Muscle layer of colon (tissue), 2 donors: ENCODE measurements at regions not wholly inside any gene's neighbourhood (a gene's known extent, or its start where the extent isn't known, plus 50 kb on each side); places are given as distances from the start of the nearest gene placed in this dataset.
"Not testable (repeated sequence)": the region's sequence is repeated elsewhere in the genome, so short reads cannot be mapped to it uniquely, and the experiment has no call there.

Source experiments
- H3K27ac ChIP-seq: one replicate; pipeline ENCODE4 v1.7.0; 2013; ENCODE audit warnings: low read depth, mild to moderate bottlenecking, low read length, moderate library complexity
- H3K27me3 ChIP-seq, 2 donors: one replicate each; pipeline ENCODE4 v1.7.0; 2013; ENCODE audit warnings: low read length in 2 of 2, mild to moderate bottlenecking in 2 of 2; ENCODE audit not compliant: insufficient read depth in 2 of 2, control insufficient read depth in 1 of 2
- H3K36me3 ChIP-seq: one replicate; pipeline ENCODE4 v1.7.0; 2013; ENCODE audit warnings: mild to moderate bottlenecking, low read length; ENCODE audit not compliant: insufficient read depth
- H3K4me1 ChIP-seq: one replicate; pipeline ENCODE4 v1.7.0; 2013; ENCODE audit warnings: mild to moderate bottlenecking, low read length; ENCODE audit not compliant: insufficient read depth
- H3K4me3 ChIP-seq, 2 donors: one replicate each; pipeline ENCODE4 v1.7.0; 2013; ENCODE audit warnings: low read length in 2 of 2, low read depth in 1 of 2, mild to moderate bottlenecking in 1 of 2, moderate library complexity in 1 of 2
- H3K9ac ChIP-seq: one replicate; pipeline ENCODE4 v1.7.0; 2013; ENCODE audit warnings: low read length
- H3K9me3 ChIP-seq: one replicate; pipeline ENCODE4 v1.7.0; 2013; ENCODE audit warnings: mild to moderate bottlenecking, low read length
- donor health status: abdominal sarcoma.
- donor health status: Adenocarcinoma of cecum.

DNA sequence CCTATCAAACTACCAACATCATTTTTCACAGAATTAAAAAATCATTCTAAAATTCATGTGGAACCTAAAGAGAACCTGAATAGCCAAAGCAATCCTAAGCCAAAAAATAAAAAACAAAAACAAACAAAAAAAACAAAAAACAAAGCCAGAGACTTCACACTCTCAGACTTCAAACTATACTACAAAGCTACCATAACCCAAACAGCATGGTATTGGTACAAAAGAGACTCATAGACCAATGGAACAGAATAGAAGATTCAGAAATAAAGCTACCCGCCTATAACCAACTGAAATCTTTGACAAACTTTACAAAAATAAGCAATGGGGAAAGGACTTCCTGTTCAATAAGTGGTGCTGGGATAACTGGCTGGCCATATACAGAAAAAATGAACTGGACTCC lies 152.3 kb upstream of the SMIM31 start:
- Histone ChIP-seq H3K4me3 (no peak overlapping the region), H3K27me3 (no peaks in the 10 kb centered on the region), H3K9ac (no peak overlapping the region), H3K27ac (no peak overlapping the region), H3K36me3 (no peaks in the 10 kb centered on the region), H3K9me3 (no peaks in the 10 kb centered on the region), H3K4me1 (no peaks in the 10 kb centered on the region)

DNA sequence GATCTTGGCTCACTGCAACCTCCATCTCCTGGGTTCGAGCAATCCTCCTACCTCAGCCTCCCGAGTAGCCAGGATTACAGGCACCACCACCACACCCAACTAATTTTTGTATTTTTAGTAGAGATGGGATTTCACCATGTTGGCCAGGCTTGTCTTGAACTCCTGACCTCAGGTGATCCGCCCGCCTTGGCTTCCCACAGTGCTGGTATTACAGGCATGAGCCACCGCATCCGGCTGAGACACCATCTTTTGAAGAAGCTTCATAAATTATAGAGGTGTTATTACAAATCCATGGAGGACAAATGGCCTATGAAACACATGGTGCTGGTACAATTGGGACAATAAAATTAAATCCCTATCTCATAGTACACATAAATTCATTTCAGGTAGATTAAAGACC lies 148.1 kb upstream of the SMIM31 start:
- not testable (repeated sequence) for H3K4me1 ChIP-seq, H3K27ac ChIP-seq, H3K9ac ChIP-seq, H3K9me3 ChIP-seq, H3K27me3 ChIP-seq, H3K36me3 ChIP-seq, H3K4me3 ChIP-seq

DNA sequence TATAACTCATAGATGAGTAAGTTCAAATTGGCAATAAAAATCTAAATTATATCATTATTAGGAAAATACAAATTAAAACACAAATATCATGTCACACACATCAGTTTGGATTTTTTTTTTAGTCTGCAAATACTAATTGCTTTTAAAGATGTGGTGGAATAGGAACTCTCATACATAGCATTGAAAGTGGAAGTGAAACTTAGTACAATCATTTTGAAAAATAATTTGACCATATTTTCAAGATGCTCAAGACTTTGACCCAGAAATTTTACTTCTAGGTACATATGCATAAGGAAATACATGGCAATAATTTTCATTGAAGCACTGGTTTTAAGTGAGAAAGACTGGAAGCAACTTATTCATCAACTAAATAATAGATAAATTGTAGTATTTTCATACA lies 147.5 kb upstream of the SMIM31 start:
- H3K9me3 ChIP-seq: no peaks in the 10 kb centered on the region
- H3K27me3 ChIP-seq: no peaks in the 10 kb centered on the region
- H3K9ac ChIP-seq: no peak overlapping the region
- H3K27ac ChIP-seq: no peak overlapping the region
- no peak overlapping the region for H3K4me3 ChIP-seq
- H3K4me1 ChIP-seq: no peaks in the 10 kb centered on the region
- H3K36me3 ChIP-seq: no peaks in the 10 kb centered on the region

GRCh38 chr4:164613256-164613655 lies 140.7 kb upstream of the SMIM31 start:
- Histone ChIP-seq H3K9me3 (no peaks in the 10 kb centered on the region), H3K27ac (no peak overlapping the region), H3K4me1 (no peaks in the 10 kb centered on the region), H3K4me3 (no peak overlapping the region), H3K27me3 (no peaks in the 10 kb centered on the region), H3K9ac (no peak overlapping the region), H3K36me3 (no peaks in the 10 kb centered on the region)

DNA sequence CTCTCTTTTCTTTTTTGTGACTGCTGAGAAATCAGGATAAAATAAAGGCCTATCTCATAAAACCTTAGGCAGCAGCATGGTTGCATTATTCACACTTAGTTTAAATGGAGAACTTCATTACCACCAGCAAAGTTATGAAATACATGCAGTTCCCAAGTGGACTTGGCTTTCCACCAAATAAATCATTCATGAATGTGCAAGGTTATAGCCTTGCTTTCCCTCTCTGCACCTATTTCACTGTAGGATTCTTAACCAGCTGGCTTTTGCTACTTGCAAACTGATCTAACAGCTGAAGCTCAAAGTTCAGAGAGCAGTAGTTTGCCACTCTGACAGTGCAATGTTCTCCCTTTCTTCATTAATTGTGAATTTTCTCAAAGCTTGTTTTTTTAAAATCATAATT lies 140.1 kb upstream of the SMIM31 start:
- Histone ChIP-seq H3K36me3 (no peaks in the 10 kb centered on the region), H3K4me1 (no peaks in the 10 kb centered on the region)

DNA sequence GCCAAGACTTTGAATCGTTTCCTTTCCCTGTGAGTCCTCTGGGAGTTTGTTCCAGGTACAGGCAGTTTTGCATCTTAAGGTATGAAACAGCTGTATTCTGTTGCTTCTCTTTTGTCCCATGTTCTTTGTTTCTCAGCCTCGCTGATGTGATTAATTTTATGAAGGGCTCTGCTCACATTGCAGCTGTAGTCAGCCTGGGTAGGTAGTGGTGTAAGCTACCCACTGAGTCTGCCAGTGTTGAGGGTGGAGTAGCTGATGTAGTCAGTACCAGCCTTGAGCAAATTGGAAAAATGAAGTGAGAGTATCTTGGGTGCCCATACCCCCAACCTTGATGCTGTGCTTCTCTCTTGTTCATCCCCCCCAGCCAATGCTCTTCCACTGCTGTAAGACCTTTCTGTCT lies 139.6 kb upstream of the SMIM31 start:
- no peaks in the 10 kb centered on the region for H3K36me3 ChIP-seq
- H3K9ac ChIP-seq: no peak overlapping the region
- no peaks in the 10 kb centered on the region for H3K27me3 ChIP-seq
- no peak overlapping the region for H3K27ac ChIP-seq
- no peaks in the 10 kb centered on the region for H3K9me3 ChIP-seq
- no peaks in the 10 kb centered on the region for H3K4me1 ChIP-seq
- H3K4me3 ChIP-seq: no peak overlapping the region

More for the DNA sequence above, 140.1 kb upstream of the SMIM31 start:
- Histone ChIP-seq H3K9ac (no peak overlapping the region), H3K27me3 (no peaks in the 10 kb centered on the region), H3K4me3 (no peak overlapping the region), H3K9me3 (no peaks in the 10 kb centered on the region), H3K27ac (no peak overlapping the region)

DNA sequence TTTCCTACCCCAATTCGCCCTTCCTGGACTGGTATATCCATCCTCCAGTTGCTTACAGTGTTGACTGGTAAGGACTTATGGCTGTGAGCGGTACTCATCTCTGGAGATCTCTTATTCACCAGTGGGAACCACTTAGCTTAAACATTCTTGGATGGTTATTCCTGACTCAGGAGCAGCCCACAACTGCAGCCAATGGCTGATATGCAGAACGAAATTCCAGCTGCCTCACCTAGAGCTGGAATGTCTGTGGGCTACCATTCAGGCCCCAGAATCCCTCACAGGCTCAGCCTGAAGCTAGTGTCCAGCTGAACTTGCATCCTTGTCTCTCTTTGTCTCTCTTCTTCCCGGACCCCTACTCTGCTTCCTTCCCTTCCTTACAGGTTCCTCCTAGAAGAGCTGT lies 138.9 kb upstream of the SMIM31 start:
- no peaks in the 10 kb centered on the region for H3K4me1 ChIP-seq
- no peaks in the 10 kb centered on the region for H3K9me3 ChIP-seq
- H3K36me3 ChIP-seq: no peaks in the 10 kb centered on the region
- no peak overlapping the region for H3K9ac ChIP-seq
- H3K4me3 ChIP-seq: no peak overlapping the region
- H3K27ac ChIP-seq: no peak overlapping the region
- no peaks in the 10 kb centered on the region for H3K27me3 ChIP-seq

DNA sequence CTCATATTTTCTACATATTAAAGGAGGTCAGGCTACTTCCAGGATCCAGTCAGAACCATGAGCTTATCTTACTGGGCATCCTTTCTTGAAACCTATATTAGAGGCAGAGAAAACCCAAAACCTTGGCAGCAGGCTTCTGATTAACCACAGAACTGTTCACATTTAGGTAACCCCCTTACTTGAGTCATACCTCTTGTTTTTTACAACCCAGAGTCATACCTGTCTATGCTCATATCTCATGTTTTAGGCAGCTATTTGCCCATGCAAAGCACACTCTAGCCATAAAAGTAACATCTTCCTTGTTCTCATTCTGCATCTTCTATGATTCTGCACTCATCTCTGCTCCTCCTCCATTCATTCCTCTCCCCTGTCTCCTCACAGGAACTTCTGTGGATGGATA lies 138.0 kb upstream of the SMIM31 start:
- H3K9me3 ChIP-seq: no peaks in the 10 kb centered on the region
- H3K9ac ChIP-seq: no peak overlapping the region
- no peak overlapping the region for H3K4me3 ChIP-seq
- no peaks in the 10 kb centered on the region for H3K4me1 ChIP-seq
- H3K27ac ChIP-seq: no peak overlapping the region
- H3K36me3 ChIP-seq: no peaks in the 10 kb centered on the region
- no peaks in the 10 kb centered on the region for H3K27me3 ChIP-seq

GRCh38 chr4:164616961-164617360 lies 137.0 kb upstream of the SMIM31 start:
- H3K36me3 ChIP-seq: no peaks in the 10 kb centered on the region
- H3K9ac ChIP-seq: no peak overlapping the region
- H3K4me1 ChIP-seq: no peaks in the 10 kb centered on the region
- no peaks in the 10 kb centered on the region for H3K9me3 ChIP-seq
- H3K27me3 ChIP-seq: no peaks in the 10 kb centered on the region
- H3K27ac ChIP-seq: no peak overlapping the region
- no peak overlapping the region for H3K4me3 ChIP-seq

- Histone ChIP-seq H3K9ac (no peak overlapping the region), H3K4me1 (no peaks in the 10 kb centered on the region), H3K27me3 (no peaks in the 10 kb centered on the region), H3K9me3 (no peaks in the 10 kb centered on the region), H3K4me3 (no peak overlapping the region), H3K27ac (no peak overlapping the region), H3K36me3 (no peaks in the 10 kb centered on the region)
Observed at GRCh38 chr4:164617426-164617825, 136.5 kb upstream of the SMIM31 start.

- Histone ChIP-seq H3K27me3 (no peaks in the 10 kb centered on the region), H3K27ac (no peak overlapping the region), H3K4me3 (no peak overlapping the region), H3K4me1 (no peaks in the 10 kb centered on the region), H3K9me3 (no peaks in the 10 kb centered on the region), H3K9ac (no peak overlapping the region), H3K36me3 (no peaks in the 10 kb centered on the region)
Observed at GRCh38 chr4:164617911-164618310, 136.0 kb upstream of the SMIM31 start.

- H3K4me1 ChIP-seq: no peaks in the 10 kb centered on the region
- no peaks in the 10 kb centered on the region for H3K9me3 ChIP-seq
- no peak overlapping the region for H3K4me3 ChIP-seq
- H3K27me3 ChIP-seq: no peaks in the 10 kb centered on the region
- no peak overlapping the region for H3K9ac ChIP-seq
- no peaks in the 10 kb centered on the region for H3K36me3 ChIP-seq
- H3K27ac ChIP-seq: no peak overlapping the region
Observed at GRCh38 chr4:164621886-164622521, 131.9 kb upstream of the SMIM31 start.
